ENCODE measurements at regions not wholly inside any gene's neighbourhood (a gene's known extent, or its start where the extent isn't known, plus 50 kb on each side); places are given as distances from the start of the nearest gene placed in this dataset.

- TF ChIP-seq CTCF (IDR thresholded peaks at IDR 0.05) (no peak), POLR2AphosphoS5 (IDR thresholded peaks at IDR 0.05) (no peak)
Observed at GRCh38 chr16:60295451-60295850, 1561.3 kb upstream of the GOT2 start.
